ENCODE measurements at regions not wholly inside any gene's neighbourhood (a gene's known extent, or its start where the extent isn't known, plus 50 kb on each side); places are given as distances from the start of the nearest gene placed in this dataset.

DNA sequence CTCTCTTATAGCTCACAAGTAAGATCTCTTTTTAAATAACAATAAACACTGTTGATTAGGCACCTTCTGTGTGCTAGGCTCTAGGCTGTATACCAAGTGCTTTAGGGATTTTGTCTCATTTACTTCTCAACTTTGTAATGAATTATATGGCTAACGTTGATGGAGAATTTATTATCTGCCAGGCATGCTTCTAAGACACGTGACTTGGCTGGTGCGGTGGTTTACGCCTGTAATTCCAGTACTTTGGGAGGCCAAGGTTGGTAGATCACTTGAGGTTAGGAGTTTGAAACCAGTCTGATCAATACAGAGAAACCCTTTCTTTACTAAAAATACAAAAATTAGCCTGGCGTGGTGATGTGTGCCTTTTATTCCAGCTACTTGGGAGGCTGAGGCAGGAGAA lies 1202.8 kb upstream of the TMEM132C start:
- peaks cover 12% of the 10 kb centered on the region for H3K9me3 ChIP-seq (ENCODE audit: control insufficient read depth, insufficient read depth, low read length)
- no peak overlapping the region for H3K4me3 ChIP-seq (ENCODE audit: low read depth, low read length)
- no peak overlapping the region for H3K27ac ChIP-seq (ENCODE audit: low read depth, low read length)
- DNase-seq (ENCODE audit: low read depth, low spot score), result no peak
- TF ChIP-seq, protein P1, sequence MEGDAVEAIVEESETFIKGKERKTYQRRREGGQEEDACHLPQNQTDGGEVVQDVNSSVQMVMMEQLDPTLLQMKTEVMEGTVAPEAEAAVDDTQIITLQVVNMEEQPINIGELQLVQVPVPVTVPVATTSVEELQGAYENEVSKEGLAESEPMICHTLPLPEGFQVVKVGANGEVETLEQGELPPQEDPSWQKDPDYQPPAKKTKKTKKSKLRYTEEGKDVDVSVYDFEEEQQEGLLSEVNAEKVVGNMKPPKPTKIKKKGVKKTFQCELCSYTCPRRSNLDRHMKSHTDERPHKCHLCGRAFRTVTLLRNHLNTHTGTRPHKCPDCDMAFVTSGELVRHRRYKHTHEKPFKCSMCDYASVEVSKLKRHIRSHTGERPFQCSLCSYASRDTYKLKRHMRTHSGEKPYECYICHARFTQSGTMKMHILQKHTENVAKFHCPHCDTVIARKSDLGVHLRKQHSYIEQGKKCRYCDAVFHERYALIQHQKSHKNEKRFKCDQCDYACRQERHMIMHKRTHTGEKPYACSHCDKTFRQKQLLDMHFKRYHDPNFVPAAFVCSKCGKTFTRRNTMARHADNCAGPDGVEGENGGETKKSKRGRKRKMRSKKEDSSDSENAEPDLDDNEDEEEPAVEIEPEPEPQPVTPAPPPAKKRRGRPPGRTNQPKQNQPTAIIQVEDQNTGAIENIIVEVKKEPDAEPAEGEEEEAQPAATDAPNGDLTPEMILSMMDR (IDR thresholded peaks at IDR 0.05; ENCODE audit: low read depth, low read length), result no peak
- CTCF ChIA-PET, result no interaction called here
- POLR2A ChIA-PET, result no interaction called here
- H3K27me3 ChIP-seq (ENCODE audit: control insufficient read depth, insufficient read depth, low read length), result no peaks in the 10 kb centered on the region

DNA sequence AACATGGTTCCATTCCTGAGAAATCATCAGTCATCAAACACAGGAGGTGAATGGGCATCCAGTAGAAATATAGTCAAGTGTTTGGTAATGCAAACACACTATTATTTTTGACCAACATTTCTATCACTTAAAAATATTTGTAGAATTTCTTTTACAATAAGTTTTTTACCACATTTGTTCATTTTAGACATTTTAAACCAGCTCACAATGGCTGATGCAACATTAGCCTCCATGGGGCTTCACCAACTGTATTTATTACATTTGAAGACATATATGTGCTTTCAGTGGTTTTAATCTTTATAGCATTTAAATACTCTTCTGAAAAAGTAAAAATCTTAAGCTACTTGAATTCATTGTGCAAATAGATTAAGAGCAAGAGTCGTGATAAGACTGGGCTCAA lies 1201.4 kb upstream of the TMEM132C start:
- TF ChIP-seq, protein P1 (IDR thresholded peaks at IDR 0.05; ENCODE audit: low read depth, low read length), result no peak
- ChIA-PET CTCF (no interaction called here), POLR2A (no interaction called here)
- H3K27me3 ChIP-seq (ENCODE audit: control insufficient read depth, insufficient read depth, low read length), result no peaks in the 10 kb centered on the region
- no peak for DNase-seq (ENCODE audit: low read depth, low spot score)
- H3K9me3 ChIP-seq (ENCODE audit: control insufficient read depth, insufficient read depth, low read length), result peaks cover 6% of the 10 kb centered on the region
- H3K4me3 ChIP-seq (ENCODE audit: low read depth, low read length), result no peak overlapping the region
- H3K27ac ChIP-seq (ENCODE audit: low read depth, low read length), result no peak overlapping the region

DNA sequence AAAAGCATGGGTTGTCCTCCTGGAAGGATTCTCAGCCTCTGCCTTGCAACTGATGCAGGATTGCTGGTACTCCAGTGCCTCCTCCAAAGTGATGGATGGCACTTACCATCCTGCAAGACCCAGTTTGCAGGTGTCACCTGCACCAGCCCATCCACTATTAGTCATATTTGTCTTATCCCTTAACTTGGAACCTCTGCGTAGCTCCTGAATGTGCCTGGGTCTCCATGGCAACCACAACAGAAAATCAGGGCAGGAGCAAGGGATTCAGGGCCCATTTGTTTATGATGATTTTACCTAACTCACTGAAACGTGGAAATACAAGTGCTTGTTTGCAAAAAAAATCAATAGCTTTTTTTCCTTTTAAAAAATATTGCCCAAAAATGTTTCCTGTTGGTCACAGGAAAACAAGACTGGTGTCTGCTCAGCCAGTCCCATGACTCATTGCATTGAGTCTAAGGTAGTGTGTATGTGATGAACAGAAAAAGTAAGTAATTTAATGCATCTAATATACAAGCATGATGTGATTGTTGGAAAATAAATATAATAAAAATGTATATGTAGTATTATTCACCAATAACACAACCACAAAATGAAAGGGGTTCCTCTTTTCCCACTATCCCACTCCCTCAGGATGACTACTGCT lies 1196.3 kb upstream of the TMEM132C start:
- H3K27me3 ChIP-seq (ENCODE audit: control insufficient read depth, insufficient read depth, low read length), result no peaks in the 10 kb centered on the region
- ChIA-PET CTCF (no interaction called here), POLR2A (no interaction called here)
- no peak for DNase-seq (ENCODE audit: low read depth, low spot score)
- no peak overlapping the region for H3K27ac ChIP-seq (ENCODE audit: low read depth, low read length)
- TF ChIP-seq, protein P1 (IDR thresholded peaks at IDR 0.05; ENCODE audit: low read depth, low read length), result no peak
- no peak overlapping the region for H3K4me3 ChIP-seq (ENCODE audit: low read depth, low read length)
- H3K9me3 ChIP-seq (ENCODE audit: control insufficient read depth, insufficient read depth, low read length), result no peaks in the 10 kb centered on the region; the same call in 1 of the 2 replicates

DNA sequence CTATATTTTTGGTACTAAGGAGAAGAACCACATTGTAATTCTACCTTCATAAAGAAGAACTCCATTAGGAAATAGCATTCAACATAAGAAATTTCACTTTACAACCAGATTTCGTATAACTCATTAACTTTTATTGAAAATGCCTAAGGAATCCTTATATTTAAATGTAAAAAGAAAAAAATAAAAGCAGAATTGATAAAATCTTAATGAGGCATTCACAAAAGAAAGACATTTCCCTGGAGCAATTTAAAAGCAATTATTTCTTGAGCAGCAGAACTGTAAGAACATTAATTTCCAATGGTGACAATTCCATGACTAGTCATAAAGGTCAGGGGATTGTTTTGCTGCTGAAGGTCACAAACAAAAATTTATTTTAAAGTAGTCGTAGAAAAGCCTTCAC lies 1192.8 kb upstream of the TMEM132C start:
- TF ChIP-seq, protein P1 (IDR thresholded peaks at IDR 0.05; ENCODE audit: low read depth, low read length), result no peak
- ChIA-PET POLR2A (no interaction called here), CTCF (no interaction called here)
- no peaks in the 10 kb centered on the region; the same call in 1 of the 2 replicates for H3K9me3 ChIP-seq (ENCODE audit: control insufficient read depth, insufficient read depth, low read length)
- H3K4me3 ChIP-seq (ENCODE audit: low read depth, low read length), result no peak overlapping the region
- no peak for DNase-seq (ENCODE audit: low read depth, low spot score)
- no peaks in the 10 kb centered on the region for H3K27me3 ChIP-seq (ENCODE audit: control insufficient read depth, insufficient read depth, low read length)
- no peak overlapping the region for H3K27ac ChIP-seq (ENCODE audit: low read depth, low read length)

DNA sequence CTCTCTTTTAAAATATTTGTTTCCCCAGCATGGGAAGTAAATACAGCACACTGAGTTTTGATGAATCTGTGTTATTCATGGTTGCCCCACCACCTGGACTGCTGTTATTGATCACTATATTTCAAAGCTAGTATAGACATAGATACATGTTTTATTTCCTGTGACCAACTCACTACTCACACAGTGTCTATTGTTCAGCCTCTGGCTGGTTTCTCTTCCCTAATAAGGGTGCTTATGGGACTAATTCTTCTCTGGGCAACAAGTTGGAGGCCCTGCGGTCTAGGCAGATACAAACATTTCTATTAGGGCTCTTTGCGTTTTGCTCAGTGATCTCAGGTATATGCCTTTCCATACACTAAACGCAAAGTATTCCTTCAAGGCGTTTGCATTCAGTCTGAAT lies 1191.0 kb upstream of the TMEM132C start:
- no peak overlapping the region for H3K4me3 ChIP-seq (ENCODE audit: low read depth, low read length)

More for the DNA sequence above, 1191.0 kb upstream of the TMEM132C start:
- TF ChIP-seq, protein P1 (IDR thresholded peaks at IDR 0.05; ENCODE audit: low read depth, low read length), result no peak
- DNase-seq (ENCODE audit: low read depth, low spot score), result no peak
- no peak overlapping the region for H3K27ac ChIP-seq (ENCODE audit: low read depth, low read length)
- H3K9me3 ChIP-seq (ENCODE audit: control insufficient read depth, insufficient read depth, low read length), result no peaks in the 10 kb centered on the region; the same call in 1 of the 2 replicates
- no peaks in the 10 kb centered on the region for H3K27me3 ChIP-seq (ENCODE audit: control insufficient read depth, insufficient read depth, low read length)
- CTCF ChIA-PET, result no interaction called here
- POLR2A ChIA-PET, result no interaction called here
